CD14-positive monocyte (primary cell): ENCODE measurements at regions not wholly inside any gene's neighbourhood (a gene's known extent, or its start where the extent isn't known, plus 50 kb on each side); places are given as distances from the start of the nearest gene placed in this dataset.

Experiments
- DNase-seq, 3 donors: peaks; one replicate each; pipeline ENCODE4 v3.0.0-alpha.2; 2011 to 2022
- H2AFZ ChIP-seq: 2 replicates; pipeline ENCODE4 v1.6.0; 2012; ENCODE audit warnings: mild to moderate bottlenecking, low read depth, low read length, inconsistent platforms; ENCODE audit not compliant: insufficient read depth, poor library complexity, severe bottlenecking
- H3K27ac ChIP-seq, 2 donors: 1 replicate in 1 of 2; 2 replicates in 1 of 2; pipeline ENCODE4 v1.5.1; 2012 to 2013; ENCODE audit warnings: low read length in 2 of 2, control low read depth in 1 of 2, inconsistent platforms in 1 of 2, low read depth in 1 of 2, mild to moderate bottlenecking in 1 of 2
- H3K27me3 ChIP-seq, 2 donors: one replicate each; pipeline versions ENCODE4 v1.6.0 to v1.6.1; 2011 to 2013; ENCODE audit warnings: low read length in 2 of 2; ENCODE audit not compliant: control insufficient read depth in 2 of 2, insufficient read depth in 2 of 2
- H3K36me3 ChIP-seq, 2 donors: replicated peaks in 1 of 2; 1 replicate in 1 of 2; 2 replicates in 1 of 2; pipeline versions ENCODE4 v1.5.1 to v1.6.1; 2012 to 2013; ENCODE audit warnings: low read length in 2 of 2, control low read depth in 1 of 2, inconsistent platforms in 1 of 2, mild to moderate bottlenecking in 1 of 2; ENCODE audit not compliant: insufficient read depth in 2 of 2, control insufficient read depth in 1 of 2
- H3K4me1 ChIP-seq, 2 donors: 1 replicate in 1 of 2; 2 replicates in 1 of 2; pipeline versions ENCODE4 v1.5.1 to v1.6.1; 2012 to 2013; ENCODE audit warnings: low read length in 2 of 2, control low read depth in 1 of 2, inconsistent platforms in 1 of 2, mild to moderate bottlenecking in 1 of 2, moderate library complexity in 1 of 2; ENCODE audit not compliant: insufficient read depth in 2 of 2, control insufficient read depth in 1 of 2
- H3K4me2 ChIP-seq: replicated peaks from 2 replicates; pipeline ENCODE3; 2012; ENCODE audit warnings: low read length, moderate library complexity, mild to moderate bottlenecking; ENCODE audit not compliant: poor library complexity, severe bottlenecking; ENCODE audit errors: extremely low read depth
- H3K4me3 ChIP-seq, 3 experiments: fragments of 200-600 bp in 1 of 3; sonication (generic) in 1 of 3; replicated peaks in 1 of 3; 1 replicate in 2 of 3; 2 replicates in 1 of 3; pipeline ENCODE4 v1.5.1; 2011 to 2013; ENCODE audit warnings: low read length in 3 of 3, mild to moderate bottlenecking in 3 of 3, control low read depth in 2 of 3, low read depth in 2 of 3, inconsistent platforms in 1 of 3, moderate library complexity in 1 of 3
- H3K79me2 ChIP-seq: 2 replicates; pipeline ENCODE4 v1.6.0; 2012; ENCODE audit warnings: mild to moderate bottlenecking, control low read depth, inconsistent platforms, low read length, moderate library complexity; ENCODE audit not compliant: insufficient read depth
- H3K9ac ChIP-seq: 2 replicates; pipeline ENCODE4 v1.6.0; 2017; ENCODE audit warnings: low read length, mild to moderate bottlenecking; ENCODE audit not compliant: insufficient read depth, poor library complexity, severe bottlenecking
- H3K9me3 ChIP-seq, 2 donors: replicated peaks in 1 of 2; 1 replicate in 1 of 2; 2 replicates in 1 of 2; pipeline versions ENCODE4 v1.5.1 to v1.6.1; 2012 to 2013; ENCODE audit warnings: low read length in 2 of 2, control low read depth in 1 of 2; ENCODE audit not compliant: control insufficient read depth in 1 of 2, insufficient read depth in 1 of 2
- H4K20me1 ChIP-seq: 2 replicates; pipeline ENCODE4 v1.6.0; 2012; ENCODE audit warnings: mild to moderate bottlenecking, low read length, control low read depth, moderate library complexity; ENCODE audit not compliant: insufficient read depth
- H3K27ac Mint-ChIP-seq, 7 donors: one replicate each; pipeline ENCODE4 v1.8.0; 2020; ENCODE audit warnings: mild to moderate bottlenecking in 7 of 7, mixed read lengths in 7 of 7, moderate library complexity in 6 of 7, inconsistent platforms in 2 of 7
- H3K27me3 Mint-ChIP-seq, 3 donors: one replicate each; pipeline ENCODE4 v1.8.0; 2021 to 2022; ENCODE audit warnings: low read depth in 3 of 3, mild to moderate bottlenecking in 3 of 3, mixed read lengths in 3 of 3, moderate library complexity in 3 of 3, inconsistent platforms in 1 of 3
- H3K36me3 Mint-ChIP-seq, 2 donors: one replicate each; pipeline ENCODE4 v1.8.0; 2020; ENCODE audit warnings: mixed read lengths in 2 of 2, inconsistent platforms in 1 of 2, mild to moderate bottlenecking in 1 of 2
- H3K4me1 Mint-ChIP-seq: one replicate; pipeline ENCODE4 v1.8.0; 2020; ENCODE audit warnings: mild to moderate bottlenecking, mixed read lengths
- H3K4me3 Mint-ChIP-seq, 2 donors: one replicate each; pipeline ENCODE4 v1.8.0; 2020; ENCODE audit warnings: mild to moderate bottlenecking in 2 of 2, mixed read lengths in 2 of 2, moderate library complexity in 1 of 2
- H3K9me3 Mint-ChIP-seq, 7 donors: one replicate each; pipeline ENCODE4 v1.8.0; 2020 to 2022; ENCODE audit warnings: mixed read lengths in 7 of 7, mild to moderate bottlenecking in 6 of 7, moderate library complexity in 6 of 7, inconsistent platforms in 2 of 7
- WGBS: methylation state at CpG from one replicate; pipeline ENCODE4 v1.1.5; 2013; ENCODE audit warnings: missing lambda C conversion rate; ENCODE audit not compliant: insufficient coverage; 5-methylcytosine and 5-hydroxymethylcytosine counted together
- intact Hi-C, 2 donors: fragments of 100-400 bp; cut with micrococcal nuclease; formaldehyde crosslinking; loops; one replicate each; pipeline versions ENCODE4 v1.15.0 to v1.15.1; 2023
- TF ChIP-seq, protein P1 (sequence below): fragments of 200-600 bp; IDR thresholded peaks from one replicate; pipeline ENCODE4 v1.8.0; 2022; ENCODE audit warnings: antibody characterized with exemption, mild to moderate bottlenecking

DNA sequence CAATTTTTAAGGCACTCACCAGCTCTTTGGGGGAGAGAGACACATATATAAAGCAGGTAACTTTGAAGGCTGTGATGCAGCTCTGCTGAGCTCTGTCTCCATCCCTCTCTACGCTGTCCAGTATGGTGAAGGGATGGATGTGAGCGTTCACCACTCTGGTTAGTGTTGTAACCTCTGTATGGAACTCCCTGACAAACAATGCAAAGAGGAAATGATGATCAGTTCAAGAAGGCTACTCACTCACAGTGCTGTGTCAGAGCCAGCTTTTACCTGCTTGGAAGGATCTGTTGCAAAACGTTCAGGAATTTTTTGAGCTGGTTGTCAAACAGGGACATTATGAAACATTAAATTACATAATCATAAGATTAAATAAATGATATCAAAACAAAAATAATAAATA is 90.8 kb upstream of the SLC10A2 start:
- Histone ChIP-seq H3K27me3 (no peaks in the 10 kb centered on the region), H3K4me3 (no peak overlapping the region), H3K9me3 (no peaks in the 10 kb centered on the region), H3K9ac (no peak overlapping the region), H3K4me1 (no peaks in the 10 kb centered on the region), H3K27ac (no peak overlapping the region), H2AFZ (no peak overlapping the region), H4K20me1 (no peaks in the 10 kb centered on the region), H3K79me2 (no peaks in the 10 kb centered on the region), H3K36me3 (no peaks in the 10 kb centered on the region), H3K4me2 (no peak overlapping the region)
- TF ChIP-seq, protein P1, sequence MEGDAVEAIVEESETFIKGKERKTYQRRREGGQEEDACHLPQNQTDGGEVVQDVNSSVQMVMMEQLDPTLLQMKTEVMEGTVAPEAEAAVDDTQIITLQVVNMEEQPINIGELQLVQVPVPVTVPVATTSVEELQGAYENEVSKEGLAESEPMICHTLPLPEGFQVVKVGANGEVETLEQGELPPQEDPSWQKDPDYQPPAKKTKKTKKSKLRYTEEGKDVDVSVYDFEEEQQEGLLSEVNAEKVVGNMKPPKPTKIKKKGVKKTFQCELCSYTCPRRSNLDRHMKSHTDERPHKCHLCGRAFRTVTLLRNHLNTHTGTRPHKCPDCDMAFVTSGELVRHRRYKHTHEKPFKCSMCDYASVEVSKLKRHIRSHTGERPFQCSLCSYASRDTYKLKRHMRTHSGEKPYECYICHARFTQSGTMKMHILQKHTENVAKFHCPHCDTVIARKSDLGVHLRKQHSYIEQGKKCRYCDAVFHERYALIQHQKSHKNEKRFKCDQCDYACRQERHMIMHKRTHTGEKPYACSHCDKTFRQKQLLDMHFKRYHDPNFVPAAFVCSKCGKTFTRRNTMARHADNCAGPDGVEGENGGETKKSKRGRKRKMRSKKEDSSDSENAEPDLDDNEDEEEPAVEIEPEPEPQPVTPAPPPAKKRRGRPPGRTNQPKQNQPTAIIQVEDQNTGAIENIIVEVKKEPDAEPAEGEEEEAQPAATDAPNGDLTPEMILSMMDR: no peak
- H3K27ac Mint-ChIP-seq: no peak overlapping the region
- intact Hi-C loops: no loop called here
- no peak for DNase-seq
- H3K9me3 Mint-ChIP-seq: peaks cover 0 to 2% (median 0%) of the 10 kb centered on the region in 7 donors
- no peak overlapping the region for H3K4me3 Mint-ChIP-seq
- WGBS: 86% methylated on average over 1 of the region's 3 CpGs
- no peaks in the 10 kb centered on the region for H3K36me3 Mint-ChIP-seq
- no peaks in the 10 kb centered on the region for H3K4me1 Mint-ChIP-seq
- H3K27me3 Mint-ChIP-seq: no peaks in the 10 kb centered on the region

DNA sequence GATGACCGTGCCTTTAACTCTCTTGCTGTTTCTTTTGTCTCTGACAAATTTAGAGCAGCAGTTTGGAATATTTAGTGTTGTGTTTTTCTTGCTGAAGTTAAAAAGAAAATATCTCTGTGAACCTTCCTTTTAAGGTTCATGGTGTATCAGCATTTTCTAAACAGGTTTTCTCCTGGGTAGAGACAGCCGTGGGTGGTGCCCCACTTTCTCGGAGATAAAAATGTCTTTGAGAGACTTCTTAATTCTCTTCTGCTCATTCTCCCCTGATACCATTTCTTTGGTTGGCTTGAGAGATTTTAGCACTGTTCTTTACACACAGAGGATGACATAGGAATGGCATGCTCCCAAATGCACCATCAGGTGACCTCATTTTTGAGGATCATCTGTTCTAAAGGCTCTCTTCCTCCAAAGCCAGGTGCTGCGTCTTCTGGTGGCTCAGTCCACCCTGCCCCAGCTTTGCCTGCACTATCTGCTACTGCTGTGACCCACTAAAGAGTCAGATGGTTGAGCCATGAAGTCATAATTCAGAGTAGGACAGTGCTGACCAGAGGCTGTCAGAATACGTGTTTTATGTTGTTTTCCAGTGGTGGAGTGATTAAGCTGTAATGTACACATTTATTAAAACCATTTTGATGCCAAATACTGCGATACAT is 90.3 kb upstream of the SLC10A2 start:
- no peak overlapping the region for H2AFZ ChIP-seq

More for the DNA sequence above, 90.3 kb upstream of the SLC10A2 start:
- DNase-seq: no peak
- Histone ChIP-seq H3K9ac (no peak overlapping the region), H3K27me3 (no peaks in the 10 kb centered on the region), H3K4me3 (no peak overlapping the region), H4K20me1 (no peaks in the 10 kb centered on the region), H3K9me3 (no peaks in the 10 kb centered on the region), H3K4me1 (no peaks in the 10 kb centered on the region), H3K4me2 (no peak overlapping the region), H3K36me3 (no peaks in the 10 kb centered on the region), H3K27ac (no peak overlapping the region), H3K79me2 (no peaks in the 10 kb centered on the region)
- Mint-ChIP-seq H3K27ac (peak overlapping the region in 1 of 7 donors; percentile 17), H3K4me1 (no peaks in the 10 kb centered on the region), H3K9me3 (no peaks in the 10 kb centered on the region), H3K27me3 (no peaks in the 10 kb centered on the region), H3K4me3 (no peak overlapping the region), H3K36me3 (no peaks in the 10 kb centered on the region)
- intact Hi-C loops: no loop called here
- WGBS: no CpG with 5 or more reads among the region's 6 CpGs
- TF ChIP-seq, protein P1: no peak
